ENCODE measurements at regions not wholly inside any gene's neighbourhood (a gene's known extent, or its start where the extent isn't known, plus 50 kb on each side); places are given as distances from the start of the nearest gene placed in this dataset.

DNA sequence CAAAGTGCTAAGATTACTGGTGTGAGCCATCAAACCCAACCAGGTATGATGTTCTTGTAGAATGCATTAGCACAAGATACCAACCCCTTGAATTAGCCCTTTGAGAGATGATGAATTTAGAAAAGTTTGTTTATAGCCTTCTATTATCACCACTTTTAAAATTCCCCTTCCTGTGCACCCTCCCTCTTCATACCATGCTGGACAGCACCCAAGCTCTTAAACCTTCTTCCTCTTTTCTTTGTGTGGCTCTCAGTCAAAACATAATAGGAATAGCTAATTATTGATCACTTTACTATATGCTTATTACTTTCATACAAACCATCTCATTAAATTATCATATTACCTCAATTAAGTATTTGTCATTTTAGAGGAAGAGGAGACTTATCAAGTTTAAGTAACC is 87.6 kb upstream of the TMED7 start:
- no peak overlapping the region for H3K4me2 ChIP-seq (ENCODE audit: unreplicated experiment)
- H3K4me3 ChIP-seq, result no peak overlapping the region
- no peak overlapping the region for H3K9ac ChIP-seq
- no peak overlapping the region for H2AFZ ChIP-seq
- no peaks in the 10 kb centered on the region for H3K79me2 ChIP-seq (ENCODE audit: insufficient read depth)
- H3K27me3 ChIP-seq (replicated peaks; ENCODE audit: insufficient read depth), result no peaks in the 10 kb centered on the region
- H3K36me3 ChIP-seq (ENCODE audit: low read depth), result no peaks in the 10 kb centered on the region
- no peaks in the 10 kb centered on the region for H3K9me3 ChIP-seq (ENCODE audit: low read depth)
- in situ Hi-C loops (cut with MboI), result no loop called here
- H3K9me2 ChIP-seq (ENCODE audit: insufficient read depth), result no peaks in the 10 kb centered on the region
- no peak for DNase-seq
- H3K27ac ChIP-seq, result no peak overlapping the region
- no peak for TF ChIP-seq EZH2 (IDR thresholded peaks at IDR 0.05; ENCODE audit: insufficient read depth, poor library complexity, severe bottlenecking)
- TF ChIP-seq EZH2phosphoT487 (IDR thresholded peaks at IDR 0.05; ENCODE audit: insufficient read depth, low read depth), result no peak
- no peaks in the 10 kb centered on the region for H3K4me1 ChIP-seq (ENCODE audit: insufficient read depth)
- H3F3A ChIP-seq (ENCODE audit: insufficient read depth), result no peaks in the 10 kb centered on the region
- H4K20me1 ChIP-seq (ENCODE audit: insufficient read depth), result no peaks in the 10 kb centered on the region

DNA sequence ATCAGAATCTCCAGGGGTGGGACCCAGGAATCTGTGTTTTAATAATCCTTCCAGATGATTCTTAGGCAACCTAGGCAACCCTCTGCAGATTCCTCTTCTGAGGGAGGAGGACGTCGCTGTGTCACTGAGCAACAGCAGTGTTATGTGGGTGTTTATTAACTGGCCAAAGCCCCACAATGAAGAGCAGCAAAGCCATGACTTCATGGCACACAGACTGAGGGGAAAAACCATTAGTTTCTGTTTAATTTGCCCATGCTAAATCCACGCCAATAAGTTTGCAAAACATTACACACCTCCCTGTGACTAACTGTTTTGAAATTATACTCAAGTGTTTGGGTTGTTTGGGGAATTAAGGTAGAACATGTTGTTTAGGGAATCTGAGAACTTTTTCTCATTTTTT is 83.7 kb upstream of the TMED7 start:
- H3K9me2 ChIP-seq (ENCODE audit: insufficient read depth), result no peaks in the 10 kb centered on the region
- peak; percentile 9 for DNase-seq
- H3K9me3 ChIP-seq (ENCODE audit: low read depth), result no peaks in the 10 kb centered on the region
- H3K4me1 ChIP-seq (ENCODE audit: insufficient read depth), result no peaks in the 10 kb centered on the region
- no peak for TF ChIP-seq EZH2phosphoT487 (IDR thresholded peaks at IDR 0.05; ENCODE audit: insufficient read depth, low read depth)
- no peak for TF ChIP-seq EZH2 (IDR thresholded peaks at IDR 0.05; ENCODE audit: insufficient read depth, poor library complexity, severe bottlenecking)
- H3K4me2 ChIP-seq (ENCODE audit: unreplicated experiment), result no peak overlapping the region
- no peaks in the 10 kb centered on the region for H3K79me2 ChIP-seq (ENCODE audit: insufficient read depth)
- H3K27ac ChIP-seq, result no peak overlapping the region
- in situ Hi-C loops (cut with MboI), result no loop called here
- H2AFZ ChIP-seq, result no peak overlapping the region
- no peak overlapping the region for H3K4me3 ChIP-seq
- no peaks in the 10 kb centered on the region for H3F3A ChIP-seq (ENCODE audit: insufficient read depth)
- H3K9ac ChIP-seq, result no peak overlapping the region
- no peaks in the 10 kb centered on the region for H4K20me1 ChIP-seq (ENCODE audit: insufficient read depth)
- H3K36me3 ChIP-seq (ENCODE audit: low read depth), result no peaks in the 10 kb centered on the region
- 0 out of 2 replicates have a peak, but pooled peaks cover 6% of the 10 kb centered on the region for H3K27me3 ChIP-seq (replicated peaks; ENCODE audit: insufficient read depth)
- WGBS, 2 experiments (ENCODE audit: low coverage in 1 of 2, low lambda C conversion rate in 2 of 2, missing lambda C conversion rate in 2 of 2), result 1 to 4% methylated on average over 3 of the region's 3 CpGs

DNA sequence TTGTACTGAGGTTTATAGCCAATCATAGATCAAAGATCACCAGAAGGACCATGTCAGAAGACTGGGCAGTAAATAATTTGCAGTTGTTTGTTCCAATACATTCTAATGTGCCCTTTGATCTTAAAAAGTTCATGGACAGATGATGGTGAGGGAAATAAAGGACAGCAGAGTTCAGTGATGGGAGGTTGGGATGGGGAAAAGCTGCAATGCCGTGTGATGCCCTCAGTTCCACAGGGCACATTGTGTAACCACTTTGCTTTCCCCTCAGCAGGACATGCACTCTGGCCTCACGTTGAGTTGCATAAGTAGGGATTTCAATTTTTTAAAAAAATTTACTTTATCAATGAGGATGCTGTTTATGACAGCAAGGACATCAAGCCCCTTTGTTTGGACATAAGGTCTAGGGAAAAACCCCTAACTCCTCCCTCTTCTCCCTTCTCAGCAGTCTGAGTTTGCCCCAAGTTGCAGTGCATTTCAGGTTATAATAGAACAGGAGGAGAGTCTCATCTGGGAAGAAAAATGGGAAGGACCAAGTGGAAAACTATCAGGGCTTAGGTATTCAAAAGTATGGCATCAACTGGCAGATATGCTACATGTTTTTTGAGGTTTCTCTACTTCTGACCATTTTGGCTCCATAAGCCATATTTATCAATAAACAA is 83.1 kb upstream of the TMED7 start:
- no peaks in the 10 kb centered on the region for H3K4me1 ChIP-seq (ENCODE audit: insufficient read depth)
- no peak overlapping the region for H3K4me3 ChIP-seq
- H3K27ac ChIP-seq, result no peak overlapping the region
- TF ChIP-seq EZH2phosphoT487 (IDR thresholded peaks at IDR 0.05; ENCODE audit: insufficient read depth, low read depth) (no peak), EZH2 (IDR thresholded peaks at IDR 0.05; ENCODE audit: insufficient read depth, poor library complexity, severe bottlenecking) (no peak)
- H3K4me2 ChIP-seq (ENCODE audit: unreplicated experiment), result no peak overlapping the region
- 18 to 29% methylated on average over 2 of the region's 2 CpGs for WGBS, 2 experiments (ENCODE audit: low coverage in 1 of 2, low lambda C conversion rate in 2 of 2, missing lambda C conversion rate in 2 of 2)
- no peak overlapping the region for H3K9ac ChIP-seq
- H3K79me2 ChIP-seq (ENCODE audit: insufficient read depth), result no peaks in the 10 kb centered on the region
- no peaks in the 10 kb centered on the region for H3K9me3 ChIP-seq (ENCODE audit: low read depth)
- no peaks in the 10 kb centered on the region for H4K20me1 ChIP-seq (ENCODE audit: insufficient read depth)
- no peaks in the 10 kb centered on the region for H3K36me3 ChIP-seq (ENCODE audit: low read depth)
- no peak overlapping the region for H2AFZ ChIP-seq
- no peak for DNase-seq
- in situ Hi-C loops (cut with MboI), result no loop called here
- 0 out of 2 replicates have a peak, but pooled peaks cover 11% of the 10 kb centered on the region for H3K27me3 ChIP-seq (replicated peaks; ENCODE audit: insufficient read depth)
- H3F3A ChIP-seq (ENCODE audit: insufficient read depth), result no peaks in the 10 kb centered on the region
- H3K9me2 ChIP-seq (ENCODE audit: insufficient read depth), result no peaks in the 10 kb centered on the region

- in situ Hi-C loops (cut with MboI), result no loop called here
- Histone ChIP-seq H3K4me3 (no peak overlapping the region), H3K9ac (no peak overlapping the region), H3K27me3 (replicated peaks; ENCODE audit: insufficient read depth) (peaks cover 15% of the 10 kb centered on the region), H3K27ac (no peak overlapping the region), H2AFZ (no peak overlapping the region), H3K36me3 (ENCODE audit: low read depth) (no peaks in the 10 kb centered on the region), H3K4me1 (ENCODE audit: insufficient read depth) (no peaks in the 10 kb centered on the region), H3K79me2 (ENCODE audit: insufficient read depth) (no peaks in the 10 kb centered on the region), H3F3A (ENCODE audit: insufficient read depth) (no peaks in the 10 kb centered on the region), H3K9me2 (ENCODE audit: insufficient read depth) (no peaks in the 10 kb centered on the region), H4K20me1 (ENCODE audit: insufficient read depth) (no peaks in the 10 kb centered on the region), H3K9me3 (ENCODE audit: low read depth) (no peaks in the 10 kb centered on the region), H3K4me2 (ENCODE audit: unreplicated experiment) (no peak overlapping the region)
- 43 to 50% methylated on average over 3 of the region's 3 CpGs for WGBS, 2 experiments (ENCODE audit: low coverage in 1 of 2, low lambda C conversion rate in 2 of 2, missing lambda C conversion rate in 2 of 2)
- no peak for TF ChIP-seq EZH2phosphoT487 (IDR thresholded peaks at IDR 0.05; ENCODE audit: insufficient read depth, low read depth)
- no peak for TF ChIP-seq EZH2 (IDR thresholded peaks at IDR 0.05; ENCODE audit: insufficient read depth, poor library complexity, severe bottlenecking)
- no peak for DNase-seq
These were observed 77.7 kb upstream of the TMED7 start for GRCh38 chr5:115703514-115703913.

- Histone ChIP-seq H3K9me2 (ENCODE audit: insufficient read depth) (no peaks in the 10 kb centered on the region), H3K4me1 (ENCODE audit: insufficient read depth) (no peaks in the 10 kb centered on the region), H4K20me1 (ENCODE audit: insufficient read depth) (no peaks in the 10 kb centered on the region), H3K36me3 (ENCODE audit: low read depth) (no peaks in the 10 kb centered on the region), H3K4me3 (no peak overlapping the region), H3K9me3 (ENCODE audit: low read depth) (no peaks in the 10 kb centered on the region), H3K79me2 (ENCODE audit: insufficient read depth) (no peaks in the 10 kb centered on the region), H3K4me2 (ENCODE audit: unreplicated experiment) (no peak overlapping the region), H3K9ac (no peak overlapping the region), H3K27ac (no peak overlapping the region), H3F3A (ENCODE audit: insufficient read depth) (no peaks in the 10 kb centered on the region), H2AFZ (no peak overlapping the region), H3K27me3 (replicated peaks; ENCODE audit: insufficient read depth) (peaks cover 15% of the 10 kb centered on the region)
- in situ Hi-C loops (cut with MboI), result no loop called here
- TF ChIP-seq EZH2 (IDR thresholded peaks at IDR 0.05; ENCODE audit: insufficient read depth, poor library complexity, severe bottlenecking) (no peak), EZH2phosphoT487 (IDR thresholded peaks at IDR 0.05; ENCODE audit: insufficient read depth, low read depth) (no peak)
- no peak for DNase-seq
- whole genome bisulfite sequencing, 2 experiments (ENCODE audit: low coverage in 1 of 2, low lambda C conversion rate in 2 of 2, missing lambda C conversion rate in 2 of 2), result 57% methylated on average over 4 of the region's 4 CpGs
These were observed 76.2 kb upstream of the TMED7 start for GRCh38 chr5:115702025-115702424.
